ENCODE measurements at regions not wholly inside any gene's neighbourhood (a gene's known extent, or its start where the extent isn't known, plus 50 kb on each side); places are given as distances from the start of the nearest gene placed in this dataset.

- TF ChIP-seq TAF1 (IDR thresholded peaks at IDR 0.05; ENCODE audit: borderline replicate concordance, insufficient read depth, low read length) (no peak), REST (IDR thresholded peaks at IDR 0.05; ENCODE audit: insufficient read depth in 1 of 2, low read depth in 2 of 2, low read length in 2 of 2) (no peak), POLR2AphosphoS5 (IDR thresholded peaks at IDR 0.05; ENCODE audit: low read depth, low read length) (no peak), SIN3A (IDR thresholded peaks at IDR 0.05; ENCODE audit: borderline replicate concordance, insufficient read depth, low read length) (no peak)
Observed at GRCh38 chr5:68688547-68688946, 405.3 kb upstream of the SLC30A5 start.

Data from PFSK-1 (cell line).